ENCODE measurements at regions not wholly inside any gene's neighbourhood (a gene's known extent, or its start where the extent isn't known, plus 50 kb on each side); places are given as distances from the start of the nearest gene placed in this dataset.

- Histone ChIP-seq H3K4me3 (ENCODE audit: low read depth, low read length) (no peak overlapping the region), H3K9ac (ENCODE audit: low read length) (no peak overlapping the region), H3K36me3 (ENCODE audit: control insufficient read depth, insufficient read depth, low read length) (no peaks in the 10 kb centered on the region), H3K4me1 (ENCODE audit: control insufficient read depth, insufficient read depth, low read length) (peaks cover 8% of the 10 kb centered on the region; the same call in 1 of the 2 replicates), H3K9me3 (ENCODE audit: control insufficient read depth, insufficient read depth, low read depth, low read length) (no peaks in the 10 kb centered on the region), H3K27ac (ENCODE audit: low read depth, low read length) (no peak overlapping the region), H3K27me3 (ENCODE audit: control insufficient read depth, insufficient read depth, low read length) (no peaks in the 10 kb centered on the region)
Observed at GRCh38 chr3:170752571-170753155, 117.3 kb downstream of the RPL22L1 start.

DNA sequence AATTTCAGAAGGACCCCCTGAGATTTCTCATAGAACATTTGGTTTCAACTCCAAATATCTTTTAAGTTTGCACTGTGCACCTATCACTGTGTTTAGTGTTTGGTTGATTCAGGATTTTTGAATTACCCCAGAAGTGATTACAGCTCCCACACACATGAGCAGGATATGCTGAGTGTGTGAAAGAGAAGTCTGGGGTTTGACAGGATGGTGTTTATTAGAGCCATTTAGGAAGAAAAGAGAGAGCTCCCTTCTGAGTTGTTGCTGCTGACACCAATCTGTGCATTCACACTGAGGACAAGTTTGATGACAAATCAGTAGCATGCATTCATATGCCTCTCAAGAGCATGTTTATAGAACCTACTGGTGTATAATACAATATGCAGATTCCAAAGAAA, 118.1 kb downstream of the RPL22L1 start:
- H3K4me3 ChIP-seq (ENCODE audit: low read depth, low read length): no peak overlapping the region
- H3K9ac ChIP-seq (ENCODE audit: low read length): no peak overlapping the region

DNA sequence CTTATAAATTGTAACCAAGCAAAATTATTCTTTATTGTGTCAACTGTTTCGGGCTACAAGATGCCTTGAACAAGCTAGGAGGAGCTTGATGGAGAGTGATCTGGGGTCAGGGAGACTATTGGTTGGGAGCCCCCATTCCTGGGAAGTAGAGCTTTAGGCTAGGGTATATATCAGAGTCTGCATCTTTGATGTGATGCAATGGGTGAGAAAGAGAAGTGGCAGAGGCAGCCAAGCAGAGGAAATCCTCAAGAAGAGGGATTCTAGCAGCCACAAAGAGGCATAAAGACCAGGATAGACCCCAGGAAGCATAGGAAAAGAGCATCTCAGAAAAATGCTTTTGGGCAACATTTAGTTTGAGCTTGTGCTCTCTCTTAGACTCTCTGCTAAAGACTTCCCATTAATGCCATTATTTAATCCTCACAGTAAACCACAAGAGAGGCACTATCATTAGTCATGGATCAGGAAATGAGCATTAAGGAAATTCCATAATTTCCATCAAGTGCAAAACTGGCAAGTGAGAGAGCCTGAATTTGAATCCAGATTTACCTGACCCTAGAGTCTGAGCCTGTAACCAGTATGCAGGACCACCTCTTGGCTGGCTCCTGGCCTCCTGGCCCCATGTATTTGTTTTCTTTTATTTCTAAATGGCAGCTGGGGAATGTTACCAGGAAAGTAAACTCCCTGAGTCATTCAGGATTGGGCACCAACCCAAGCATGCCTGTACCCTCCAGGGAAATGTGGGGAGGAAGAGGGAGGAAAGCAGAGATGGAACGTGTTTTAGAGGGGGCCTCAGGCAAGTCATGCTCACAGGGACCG, 118.7 kb downstream of the RPL22L1 start:
- no peaks in the 10 kb centered on the region for H3K27me3 ChIP-seq (ENCODE audit: control insufficient read depth, insufficient read depth, low read length)
- H3K4me3 ChIP-seq (ENCODE audit: low read depth, low read length): no peak overlapping the region
- H3K9ac ChIP-seq (ENCODE audit: low read length): no peak overlapping the region
- no peak overlapping the region for H3K27ac ChIP-seq (ENCODE audit: low read depth, low read length)
- H3K9me3 ChIP-seq (ENCODE audit: control insufficient read depth, insufficient read depth, low read depth, low read length): peaks cover 2% of the 10 kb centered on the region; the same call in 1 of the 2 replicates
- no peaks in the 10 kb centered on the region for H3K36me3 ChIP-seq (ENCODE audit: control insufficient read depth, insufficient read depth, low read length)
- peaks cover 8% of the 10 kb centered on the region; the same call in 1 of the 2 replicates for H3K4me1 ChIP-seq (ENCODE audit: control insufficient read depth, insufficient read depth, low read length)

More for the DNA sequence above, 118.1 kb downstream of the RPL22L1 start:
- H3K4me1 ChIP-seq (ENCODE audit: control insufficient read depth, insufficient read depth, low read length): peaks cover 8% of the 10 kb centered on the region; the same call in 1 of the 2 replicates
- no peaks in the 10 kb centered on the region for H3K27me3 ChIP-seq (ENCODE audit: control insufficient read depth, insufficient read depth, low read length)
- H3K36me3 ChIP-seq (ENCODE audit: control insufficient read depth, insufficient read depth, low read length): no peaks in the 10 kb centered on the region
- no peaks in the 10 kb centered on the region for H3K9me3 ChIP-seq (ENCODE audit: control insufficient read depth, insufficient read depth, low read depth, low read length)
- H3K27ac ChIP-seq (ENCODE audit: low read depth, low read length): no peak overlapping the region

DNA sequence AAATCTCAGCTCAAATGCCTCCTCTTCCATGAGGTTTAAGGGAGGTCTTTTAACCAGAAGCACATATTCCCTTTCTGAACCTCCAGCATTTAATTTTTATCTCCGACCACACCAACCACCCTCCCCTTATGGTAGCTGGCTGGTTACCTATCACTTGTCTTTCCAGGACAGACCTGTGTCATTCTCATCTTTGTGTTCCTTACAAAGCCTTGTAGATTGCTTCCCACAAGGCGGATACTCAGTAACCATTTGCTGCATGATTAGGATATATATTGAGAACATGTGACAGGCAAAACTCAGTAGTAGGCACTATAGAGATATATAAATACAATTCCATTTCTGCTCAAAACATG, 119.5 kb downstream of the RPL22L1 start:
- no peaks in the 10 kb centered on the region for H3K27me3 ChIP-seq (ENCODE audit: control insufficient read depth, insufficient read depth, low read length)
- no peaks in the 10 kb centered on the region for H3K36me3 ChIP-seq (ENCODE audit: control insufficient read depth, insufficient read depth, low read length)
- H3K27ac ChIP-seq (ENCODE audit: low read depth, low read length): no peak overlapping the region
- H3K9me3 ChIP-seq (ENCODE audit: control insufficient read depth, insufficient read depth, low read depth, low read length): peaks cover 5% of the 10 kb centered on the region; the same call in 1 of the 2 replicates
- no peak overlapping the region for H3K9ac ChIP-seq (ENCODE audit: low read length)
- H3K4me3 ChIP-seq (ENCODE audit: low read depth, low read length): no peak overlapping the region
- peaks cover 8% of the 10 kb centered on the region; the same call in 1 of the 2 replicates for H3K4me1 ChIP-seq (ENCODE audit: control insufficient read depth, insufficient read depth, low read length)

- H3K9ac ChIP-seq (ENCODE audit: low read length): no peak overlapping the region
- peaks cover 8% of the 10 kb centered on the region; the same call in 1 of the 2 replicates for H3K4me1 ChIP-seq (ENCODE audit: control insufficient read depth, insufficient read depth, low read length)
- no peak overlapping the region for H3K27ac ChIP-seq (ENCODE audit: low read depth, low read length)
- no peak overlapping the region for H3K4me3 ChIP-seq (ENCODE audit: low read depth, low read length)
- H3K27me3 ChIP-seq (ENCODE audit: control insufficient read depth, insufficient read depth, low read length): no peaks in the 10 kb centered on the region
- no peaks in the 10 kb centered on the region for H3K36me3 ChIP-seq (ENCODE audit: control insufficient read depth, insufficient read depth, low read length)
- peaks cover 5% of the 10 kb centered on the region; the same call in 1 of the 2 replicates for H3K9me3 ChIP-seq (ENCODE audit: control insufficient read depth, insufficient read depth, low read depth, low read length)
Observed at GRCh38 chr3:170749765-170750477, 120.1 kb downstream of the RPL22L1 start.

- no peak overlapping the region for H3K27ac ChIP-seq (ENCODE audit: low read depth, low read length)
- no peak overlapping the region for H3K4me3 ChIP-seq (ENCODE audit: low read depth, low read length)
- H3K27me3 ChIP-seq (ENCODE audit: control insufficient read depth, insufficient read depth, low read length): no peaks in the 10 kb centered on the region
- peaks cover 5% of the 10 kb centered on the region; the same call in 1 of the 2 replicates for H3K9me3 ChIP-seq (ENCODE audit: control insufficient read depth, insufficient read depth, low read depth, low read length)
- no peak overlapping the region for H3K9ac ChIP-seq (ENCODE audit: low read length)
- H3K4me1 ChIP-seq (ENCODE audit: control insufficient read depth, insufficient read depth, low read length): peaks cover 8% of the 10 kb centered on the region; the same call in 1 of the 2 replicates
- H3K36me3 ChIP-seq (ENCODE audit: control insufficient read depth, insufficient read depth, low read length): no peaks in the 10 kb centered on the region
Observed at GRCh38 chr3:170749185-170749584, 120.8 kb downstream of the RPL22L1 start.

DNA sequence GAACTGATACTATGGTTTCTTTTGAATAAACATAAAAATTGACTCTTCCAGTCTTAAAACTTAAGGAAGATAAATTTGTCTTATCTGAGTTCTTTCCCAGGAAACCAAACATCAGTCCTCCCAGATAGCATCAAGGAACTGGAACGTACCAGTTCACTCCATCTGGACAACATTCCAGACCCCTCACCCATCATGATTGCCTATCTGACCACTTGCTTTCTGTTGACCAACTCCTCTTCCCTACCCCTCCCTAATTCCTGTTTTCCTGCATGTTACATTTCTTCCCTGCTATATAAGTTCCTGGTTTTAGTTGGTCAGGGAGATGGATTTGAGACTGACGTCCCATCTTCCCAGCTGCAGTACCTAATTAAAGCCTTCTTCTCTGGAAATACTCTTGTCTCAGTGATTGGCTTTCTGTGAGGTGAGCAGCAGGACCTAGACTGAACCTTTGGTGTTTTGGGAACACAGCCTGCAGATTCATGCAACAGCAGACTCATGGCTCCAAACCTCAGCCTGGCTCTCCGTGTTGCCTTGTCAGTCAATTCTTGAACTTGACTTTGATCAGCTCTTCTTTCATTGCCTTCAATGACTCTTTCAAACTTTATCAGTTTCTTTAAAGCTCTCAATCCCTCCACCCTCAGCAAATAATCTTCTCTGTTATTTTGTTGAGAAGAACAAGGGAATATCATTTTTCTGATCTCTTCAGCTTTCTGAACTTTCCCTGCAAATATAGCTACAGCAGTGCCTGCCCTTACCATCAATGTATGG, 123.6 kb downstream of the RPL22L1 start:
- no peaks in the 10 kb centered on the region for H3K27me3 ChIP-seq (ENCODE audit: control insufficient read depth, insufficient read depth, low read length)
- H3K9ac ChIP-seq (ENCODE audit: low read length): no peak overlapping the region
- H3K4me1 ChIP-seq (ENCODE audit: control insufficient read depth, insufficient read depth, low read length): peaks cover 13% of the 10 kb centered on the region; the same call in 1 of the 2 replicates
- H3K4me3 ChIP-seq (ENCODE audit: low read depth, low read length): no peak overlapping the region
- H3K36me3 ChIP-seq (ENCODE audit: control insufficient read depth, insufficient read depth, low read length): no peaks in the 10 kb centered on the region
- peaks cover 5% of the 10 kb centered on the region; the same call in 1 of the 2 replicates for H3K9me3 ChIP-seq (ENCODE audit: control insufficient read depth, insufficient read depth, low read depth, low read length)
- no peak overlapping the region for H3K27ac ChIP-seq (ENCODE audit: low read depth, low read length)

- H3K4me1 ChIP-seq (ENCODE audit: control insufficient read depth, insufficient read depth, low read length): peaks cover 15% of the 10 kb centered on the region; the same call in 1 of the 2 replicates
- H3K27ac ChIP-seq (ENCODE audit: low read depth, low read length): no peak overlapping the region; the same call in 1 of the 2 replicates
Observed at GRCh38 chr3:170745211-170745718, 124.7 kb downstream of the RPL22L1 start.

DNA sequence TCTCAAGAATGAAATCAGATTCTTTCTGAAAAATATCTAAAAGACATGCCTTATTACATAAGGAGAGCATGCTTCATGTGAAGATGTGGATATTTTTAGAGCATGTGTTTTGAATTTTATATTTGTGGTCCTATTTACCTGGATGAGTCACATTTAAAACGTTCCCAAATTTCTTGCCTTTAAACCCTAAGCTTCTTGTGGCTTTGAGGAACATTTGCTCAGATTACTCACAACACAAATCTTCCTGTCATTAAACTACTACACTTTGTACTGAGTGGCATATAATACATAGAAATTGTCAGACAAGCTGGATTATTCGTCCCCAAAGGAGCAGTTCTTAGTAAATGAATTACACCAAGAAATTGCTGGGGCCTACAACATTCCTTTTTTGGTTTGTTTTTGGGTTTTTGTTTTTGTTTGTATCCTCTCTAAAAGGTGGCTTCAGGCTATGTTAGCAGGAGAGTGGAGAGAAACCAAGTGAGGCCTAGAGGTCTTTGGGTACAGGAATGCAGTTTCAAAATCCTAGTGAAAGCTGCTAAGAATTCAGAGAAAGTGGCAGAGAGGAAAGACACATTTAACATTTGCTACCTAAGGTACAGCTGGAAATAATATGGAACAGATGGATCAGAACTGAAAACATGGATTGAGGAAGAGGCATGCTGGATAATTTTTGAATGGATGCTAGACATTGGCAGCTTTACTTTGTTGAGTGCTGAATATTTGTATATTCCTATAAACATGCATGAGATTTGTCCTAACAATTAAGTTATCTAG, 128.1 kb downstream of the RPL22L1 start:
- Histone ChIP-seq H3K9ac (ENCODE audit: low read length) (no peak overlapping the region), H3K27me3 (ENCODE audit: control insufficient read depth, insufficient read depth, low read length) (no peaks in the 10 kb centered on the region), H3K4me1 (ENCODE audit: control insufficient read depth, insufficient read depth, low read length) (peaks cover 20% of the 10 kb centered on the region; the same call in 1 of the 2 replicates), H3K27ac (ENCODE audit: low read depth, low read length) (no peak overlapping the region), H3K9me3 (ENCODE audit: control insufficient read depth, insufficient read depth, low read depth, low read length) (peaks cover 5% of the 10 kb centered on the region; the same call in 1 of the 2 replicates), H3K36me3 (ENCODE audit: control insufficient read depth, insufficient read depth, low read length) (no peaks in the 10 kb centered on the region), H3K4me3 (ENCODE audit: low read depth, low read length) (no peak overlapping the region)

More at GRCh38 chr3:170745211-170745718, 124.7 kb downstream of the RPL22L1 start:
- H3K27me3 ChIP-seq (ENCODE audit: control insufficient read depth, insufficient read depth, low read length): no peaks in the 10 kb centered on the region
- peaks cover 5% of the 10 kb centered on the region; the same call in 1 of the 2 replicates for H3K9me3 ChIP-seq (ENCODE audit: control insufficient read depth, insufficient read depth, low read depth, low read length)
- H3K9ac ChIP-seq (ENCODE audit: low read length): no peak overlapping the region
- no peak overlapping the region for H3K4me3 ChIP-seq (ENCODE audit: low read depth, low read length)
- no peaks in the 10 kb centered on the region for H3K36me3 ChIP-seq (ENCODE audit: control insufficient read depth, insufficient read depth, low read length)
